IMR-90 (cell line): ENCODE measurements at regions not wholly inside any gene's neighbourhood (a gene's known extent, or its start where the extent isn't known, plus 50 kb on each side); places are given as distances from the start of the nearest gene placed in this dataset.

ENCODE experiments used
- ATAC-seq: fragments of 200-7000 bp; cut with Tn5 transposase; 2 replicates; pipeline ENCODE4 v1.9.1; 2020; ENCODE audit warnings: low read depth, mild to moderate bottlenecking, moderate library complexity
- BruUV-seq: library from RNA; stranded (reverse); fragments of 400-500 nt; replicated peaks from 2 replicates; lab custom pipeline; 2021; lab: Mats Ljungman, UMichigan
- CTCF ChIA-PET: fragments of 300-600 bp; formaldehyde crosslinking; extraction: SDS; loops from one replicate; lab custom pipeline; 2021; ENCODE audit warnings: antibody characterized with exemption; lab: Yijun Ruan, JAX
- POLR2A ChIA-PET: fragments of 300-600 bp; sonication (Branson Sonifier 250); formaldehyde crosslinking; loops from one replicate; lab custom pipeline; 2022; ENCODE audit warnings: antibody characterized with exemption; ENCODE audit not compliant: unreplicated experiment; lab: Charles Lee
- DNase-seq: peaks from one replicate; pipeline ENCODE4 v3.0.0; 2013
- H2AFZ ChIP-seq: replicated peaks from 2 replicates; pipeline ENCODE3; 2013; ENCODE audit warnings: low read length, mild to moderate bottlenecking; ENCODE audit not compliant: poor library complexity
- H2AK5ac ChIP-seq: 2 replicates; pipeline ENCODE4 v1.6.1; 2013; ENCODE audit warnings: low read depth, low read length, inconsistent platforms
- H2AK9ac ChIP-seq: replicated peaks from 2 replicates; pipeline ENCODE3; 2013; ENCODE audit warnings: mild to moderate bottlenecking, low read depth, low read length, moderate library complexity; ENCODE audit not compliant: poor library complexity
- H2BK120ac ChIP-seq: 2 replicates; pipeline ENCODE4 v1.6.1; 2013; ENCODE audit warnings: low read depth, low read length, inconsistent platforms
- H2BK15ac ChIP-seq: 3 replicates; pipeline ENCODE4 v1.6.1; 2013; ENCODE audit warnings: low read depth, low read length, inconsistent platforms
- H2BK20ac ChIP-seq: 2 replicates; pipeline ENCODE4 v1.6.1; 2013; ENCODE audit warnings: low read depth, mild to moderate bottlenecking, inconsistent platforms, low read length, moderate library complexity
- H2BK5ac ChIP-seq: 2 replicates; pipeline ENCODE4 v1.6.1; 2013; ENCODE audit warnings: mild to moderate bottlenecking, low read depth, low read length, inconsistent platforms; ENCODE audit not compliant: poor library complexity, severe bottlenecking
- H3K14ac ChIP-seq: replicated peaks from 2 replicates; pipeline ENCODE4 v1.6.1; 2013; ENCODE audit warnings: low read depth, low read length, inconsistent platforms
- H3K18ac ChIP-seq: 2 replicates; pipeline ENCODE4 v1.6.1; 2013; ENCODE audit warnings: low read depth, low read length, control low read depth
- H3K23ac ChIP-seq: 2 replicates; pipeline ENCODE4 v1.6.1; 2013; ENCODE audit warnings: low read depth, low read length, inconsistent platforms
- H3K27ac ChIP-seq: 2 replicates; pipeline ENCODE4 v1.5.1; 2013; ENCODE audit warnings: mild to moderate bottlenecking, control low read depth, low read length; ENCODE audit not compliant: insufficient read depth
- H3K27me3 ChIP-seq: 2 replicates; pipeline ENCODE4 v1.6.1; 2013; ENCODE audit warnings: low read length; ENCODE audit not compliant: control insufficient read depth, insufficient read depth
- H3K36me3 ChIP-seq: 2 replicates; pipeline ENCODE4 v1.6.1; 2013; ENCODE audit warnings: low read length, mixed read lengths; ENCODE audit not compliant: control insufficient read depth, insufficient read depth
- H3K4ac ChIP-seq: 2 replicates; pipeline ENCODE4 v1.6.1; 2013; ENCODE audit warnings: low read depth, low read length, inconsistent platforms
- H3K4me1 ChIP-seq: 2 replicates; pipeline ENCODE4 v1.6.1; 2013; ENCODE audit warnings: low read length, mixed read lengths; ENCODE audit not compliant: control insufficient read depth, insufficient read depth
- H3K4me2 ChIP-seq: 2 replicates; pipeline ENCODE4 v1.6.1; 2013; ENCODE audit warnings: low read depth, mild to moderate bottlenecking, control low read depth, low read length, moderate library complexity
- H3K4me3 ChIP-seq: 2 replicates; pipeline ENCODE4 v1.5.1; 2013; ENCODE audit warnings: low read depth, mild to moderate bottlenecking, control low read depth, low read length, moderate library complexity; ENCODE audit not compliant: insufficient read depth
- H3K56ac ChIP-seq: 2 replicates; pipeline ENCODE4 v1.6.1; 2013; ENCODE audit warnings: low read length, inconsistent platforms; ENCODE audit not compliant: insufficient read depth; ENCODE audit errors: extremely low read depth
- H3K79me1 ChIP-seq, 2 experiments: 2 replicates each; pipeline ENCODE4 v1.6.1; 2013; ENCODE audit warnings: low read length in 2 of 2, inconsistent platforms in 1 of 2, low read depth in 1 of 2
- H3K9ac ChIP-seq: 2 replicates; pipeline ENCODE4 v1.6.1; 2013; ENCODE audit warnings: low read depth, low read length, control low read depth
- H3K9me1 ChIP-seq: 2 replicates; pipeline ENCODE4 v1.6.1; 2013; ENCODE audit warnings: low read length, inconsistent platforms; ENCODE audit not compliant: insufficient read depth
- H3K9me3 ChIP-seq: 2 replicates; pipeline ENCODE4 v1.6.1; 2013; ENCODE audit warnings: low read length; ENCODE audit not compliant: control insufficient read depth, insufficient read depth
- H4K20me1 ChIP-seq: 2 replicates; pipeline ENCODE4 v1.6.1; 2013; ENCODE audit warnings: low read length, inconsistent platforms; ENCODE audit not compliant: insufficient read depth
- H4K5ac ChIP-seq: 2 replicates; pipeline ENCODE4 v1.6.1; 2013; ENCODE audit warnings: mild to moderate bottlenecking, low read depth, low read length, control low read depth
- H4K8ac ChIP-seq, 2 experiments: 2 replicates each; pipeline ENCODE4 v1.6.1; 2013; ENCODE audit warnings: low read depth in 2 of 2, low read length in 2 of 2, control low read depth in 1 of 2, inconsistent platforms in 1 of 2
- H4K91ac ChIP-seq: 2 replicates; pipeline ENCODE4 v1.6.1; 2013; ENCODE audit warnings: low read depth, low read length, inconsistent platforms; ENCODE audit not compliant: insufficient read depth
- BHLHE40 ChIP-seq: fragments of 150-350 bp; IDR thresholded peaks from 2 replicates; pipeline ENCODE4 v1.6.1; 2016; ENCODE audit warnings: mild to moderate bottlenecking, low read depth, low read length
- CEBPB ChIP-seq: IDR thresholded peaks from 2 replicates; pipeline ENCODE4 v1.6.1; 2012; ENCODE audit warnings: low read depth, low read length, improper control_type of control experiment
- CHD1 ChIP-seq: IDR thresholded peaks from 2 replicates; pipeline ENCODE4 v1.6.1; 2012; ENCODE audit warnings: low read depth, low read length, improper control_type of control experiment
- FOS ChIP-seq: fragments of 150-350 bp; IDR thresholded peaks from 2 replicates; pipeline ENCODE4 v1.6.1; 2016; ENCODE audit warnings: low read depth, low read length
- MAFK ChIP-seq: IDR thresholded peaks from 2 replicates; pipeline ENCODE4 v1.6.1; 2012; ENCODE audit warnings: low read depth, low read length, improper control_type of control experiment
- MAZ ChIP-seq: IDR thresholded peaks from 2 replicates; pipeline ENCODE4 v1.6.1; 2012; ENCODE audit warnings: low read depth, mild to moderate bottlenecking, low read length, improper control_type of control experiment, moderate library complexity, borderline replicate concordance
- MXI1 ChIP-seq: IDR thresholded peaks from 2 replicates; pipeline ENCODE4 v1.6.1; 2012; ENCODE audit warnings: low read depth, mild to moderate bottlenecking, low read length, moderate library complexity, borderline replicate concordance
- NFE2L2 ChIP-seq: fragments of 150-350 bp; IDR thresholded peaks from 2 replicates; pipeline ENCODE4 v1.6.1; 2016; ENCODE audit warnings: low read depth, mild to moderate bottlenecking, low read length
- RAD21 ChIP-seq: IDR thresholded peaks from 2 replicates; pipeline ENCODE4 v1.6.1; 2012; ENCODE audit warnings: low read length, improper control_type of control experiment
- RCOR1 ChIP-seq: IDR thresholded peaks from 2 replicates; pipeline ENCODE4 v1.6.1; 2012; ENCODE audit warnings: mild to moderate bottlenecking, low read length, improper control_type of control experiment; ENCODE audit not compliant: insufficient replicate concordance
- RFX5 ChIP-seq: IDR thresholded peaks from 2 replicates; pipeline ENCODE4 v1.8.0; 2012; ENCODE audit warnings: low read depth, mild to moderate bottlenecking, low read length, moderate library complexity
- SMC3 ChIP-seq: fragments of 150-350 bp; IDR thresholded peaks from 2 replicates; pipeline ENCODE4 v1.6.1; 2016; ENCODE audit warnings: low read depth, mild to moderate bottlenecking, antibody characterized with exemption, low read length, moderate library complexity
- USF2 ChIP-seq: fragments of 150-350 bp; IDR thresholded peaks from 2 replicates; pipeline ENCODE4 v1.6.1; 2017; ENCODE audit warnings: mild to moderate bottlenecking, antibody characterized with exemption, low read length, low read depth
- WGBS, 2 experiments: methylation state at CpG; one replicate each; pipeline versions ENCODE4 v1.1.5 to v1.1.7; 2013; ENCODE audit warnings: missing lambda C conversion rate in 2 of 2; ENCODE audit not compliant: insufficient read length in 1 of 2; ENCODE audit errors: extremely low coverage in 2 of 2; 5-methylcytosine and 5-hydroxymethylcytosine counted together
- dilution Hi-C: fragments of 300-500 bp; cut with HindIII; formaldehyde crosslinking; loops from one replicate; pipeline ENCODE4 v1.14.3; 2018; ENCODE audit warnings: low sequenced_read_pairs; ENCODE audit not compliant: unreplicated experiment
- in situ Hi-C: fragments of 300-500 bp; cut with MboI; formaldehyde crosslinking; loops from 3 replicates; pipeline ENCODE4 v1.14.3; 2019; ENCODE audit warnings: low sequenced_read_pairs, inconsistent platforms, mixed read lengths
- intact Hi-C: fragments of 100-400 bp; cut with micrococcal nuclease; formaldehyde crosslinking; loops from 2 replicates; pipeline ENCODE4 v1.10.0; 2022

- DNase-seq, result no peak
- Histone ChIP-seq H3K4me1 (no peaks in the 10 kb centered on the region), H4K8ac (no peak overlapping the region), H3K4me2 (no peak overlapping the region), H2BK120ac (no peak overlapping the region), H3K23ac (no peak overlapping the region), H4K20me1 (no peaks in the 10 kb centered on the region), H3K9ac (no peak overlapping the region), H3K36me3 (no peaks in the 10 kb centered on the region), H3K4me3 (no peak overlapping the region), H3K79me1 (no peaks in the 10 kb centered on the region), H3K9me1 (no peaks in the 10 kb centered on the region), H3K4ac (no peak overlapping the region), H2AK9ac (no peak overlapping the region), H2AK5ac (no peak overlapping the region), H3K18ac (no peak overlapping the region), H3K27me3 (no peaks in the 10 kb centered on the region; the same call in 1 of the 2 replicates), H3K14ac (no peak overlapping the region), H2AFZ (no peak overlapping the region), H3K9me3 (no peaks in the 10 kb centered on the region), H3K27ac (no peak overlapping the region), H3K56ac (no peak overlapping the region), H2BK5ac (no peak overlapping the region), H4K91ac (no peak overlapping the region), H4K5ac (no peak overlapping the region), H2BK15ac (no peak overlapping the region), H2BK20ac (no peak overlapping the region)
- ATAC-seq, result no peak
- WGBS, 2 experiments, result no CpG with 5 or more reads among the region's 4 CpGs
- in situ Hi-C loops, result no loop called here
- no peak for TF ChIP-seq RCOR1
- TF ChIP-seq RAD21, result no peak
- no peak for TF ChIP-seq SMC3
- TF ChIP-seq NFE2L2, result no peak
- no peak for TF ChIP-seq BHLHE40
- TF ChIP-seq RFX5, result no peak
- no peak for TF ChIP-seq USF2
- TF ChIP-seq FOS, result no peak
- no peak for TF ChIP-seq MAZ
- TF ChIP-seq CHD1, result no peak
- no peak for TF ChIP-seq CEBPB
- TF ChIP-seq MAFK, result no peak
- TF ChIP-seq MXI1, result no peak
- ChIA-PET POLR2A (no interaction called here), CTCF (no interaction called here)
- no TSS peak for BruUV-seq
- dilution Hi-C loops, result no loop called here
- intact Hi-C loops, result no loop called here
Measured at GRCh38 chr9:71562140-71562539, 206.2 kb downstream of the CEMIP2 start.
